ENCODE measurements at regions not wholly inside any gene's neighbourhood (a gene's known extent, or its start where the extent isn't known, plus 50 kb on each side); places are given as distances from the start of the nearest gene placed in this dataset.
A peak's percentile ranks its signal among the peaks of the same experiment; 100 is the strongest.
"Not testable (repeated sequence)": the region's sequence is repeated elsewhere in the genome, so short reads cannot be mapped to it uniquely, and the experiment has no call there.

GRCh38 chr2:117232305-117232704, 582.2 kb upstream of the DDX18 start:
- DNase-seq = no peak

GRCh38 chr2:117257362-117257761, 557.1 kb upstream of the DDX18 start:
- no peak for DNase-seq

- no peak for DNase-seq
Observed at GRCh38 chr2:117269574-117269973, 544.9 kb upstream of the DDX18 start.

GRCh38 chr2:117271631-117272030, 542.9 kb upstream of the DDX18 start:
- no peak for DNase-seq

GRCh38 chr2:117273009-117273671, 541.4 kb upstream of the DDX18 start:
- DNase-seq = no peak

- DNase-seq = no peak
Observed at GRCh38 chr2:117293012-117293411, 521.5 kb upstream of the DDX18 start.

GRCh38 chr2:117299451-117299850, 515.0 kb upstream of the DDX18 start:
- DNase-seq = no peak

GRCh38 chr2:117308861-117309770, 505.4 kb upstream of the DDX18 start:
- DNase-seq = no peak

- no peak for DNase-seq
Observed at GRCh38 chr2:117321816-117322215, 492.7 kb upstream of the DDX18 start.

- DNase-seq = no peak
Observed at GRCh38 chr2:117323331-117323730, 491.2 kb upstream of the DDX18 start.

GRCh38 chr2:117330641-117331040, 483.9 kb upstream of the DDX18 start:
- no peak for DNase-seq

- DNase-seq = no peak
Observed at GRCh38 chr2:117335967-117336366, 478.5 kb upstream of the DDX18 start.

GRCh38 chr2:117336496-117336895, 478.0 kb upstream of the DDX18 start:
- no peak for DNase-seq

- DNase-seq = not testable (repeated sequence)
Observed at GRCh38 chr2:117337981-117338380, 476.5 kb upstream of the DDX18 start.

- DNase-seq = no peak
Observed at GRCh38 chr2:117339980-117340379, 474.5 kb upstream of the DDX18 start.

- no peak for DNase-seq
Observed at GRCh38 chr2:117341690-117342089, 472.8 kb upstream of the DDX18 start.

- no peak for DNase-seq
Observed at GRCh38 chr2:117342415-117342814, 472.1 kb upstream of the DDX18 start.

- DNase-seq = no peak
Observed at GRCh38 chr2:117349687-117350086, 464.8 kb upstream of the DDX18 start.

GRCh38 chr2:117351396-117351795, 463.1 kb upstream of the DDX18 start:
- DNase-seq = no peak

- DNase-seq = peak; percentile 47
Observed at GRCh38 chr2:117359266-117359914, 455.1 kb upstream of the DDX18 start.

- DNase-seq = no peak
Observed at GRCh38 chr2:117360586-117360985, 453.9 kb upstream of the DDX18 start.

GRCh38 chr2:117378653-117379052, 435.8 kb upstream of the DDX18 start:
- DNase-seq = no peak

GRCh38 chr2:117379928-117380327, 434.6 kb upstream of the DDX18 start:
- no peak for DNase-seq

GRCh38 chr2:117383997-117384396, 430.5 kb upstream of the DDX18 start:
- not testable (repeated sequence) for DNase-seq

Data from NCI-H774 (cell line).